Natural killer cell treated with Interleukin-12 subunit alpha and Interleukin-12 subunit beta and Interleukin-15 and Interleukin-18, amount 100 ng/mL, for 72 hours (primary cell): ENCODE measurements at regions not wholly inside any gene's neighbourhood (a gene's known extent, or its start where the extent isn't known, plus 50 kb on each side); places are given as distances from the start of the nearest gene placed in this dataset.
"Not testable (repeated sequence)": the region's sequence is repeated elsewhere in the genome, so short reads cannot be mapped to it uniquely, and the experiment has no call there.

ENCODE experiments used
- ATAC-seq, 2 donors: fragments of 150-1000 bp; cut with Tn5 transposase in 1 of 2; sonication (Bioruptor Pico), chemical (Tn5 transposase) in 1 of 2; 2 replicates each; pipeline ENCODE4 v1.10.0; 2021
- DNase-seq: peaks from one replicate; pipeline ENCODE4 v3.0.0; 2022; ENCODE audit warnings: low spot score
- H3K27ac Mint-ChIP-seq, 2 donors: 1 replicate in 1 of 2; 2 replicates in 1 of 2; pipeline ENCODE4 v1.8.0; 2022; ENCODE audit warnings: mixed read lengths in 2 of 2, mild to moderate bottlenecking in 1 of 2, moderate library complexity in 1 of 2
- H3K27me3 Mint-ChIP-seq, 2 donors: 1 replicate in 1 of 2; 2 replicates in 1 of 2; pipeline ENCODE4 v1.8.0; 2022; ENCODE audit warnings: mixed read lengths in 2 of 2
- H3K36me3 Mint-ChIP-seq: one replicate; pipeline ENCODE4 v1.8.0; 2022; ENCODE audit warnings: mixed read lengths
- H3K4me1 Mint-ChIP-seq, 2 donors: 1 replicate in 1 of 2; 2 replicates in 1 of 2; pipeline ENCODE4 v1.8.0; 2022; ENCODE audit warnings: low read depth in 2 of 2, mixed read lengths in 2 of 2, mild to moderate bottlenecking in 1 of 2
- H3K4me3 Mint-ChIP-seq: one replicate; pipeline ENCODE4 v1.8.0; 2022; ENCODE audit warnings: mixed read lengths
- H3K9me3 Mint-ChIP-seq: 2 replicates; pipeline ENCODE4 v1.8.0; 2022; ENCODE audit warnings: mixed read lengths

GRCh38 chr2:111407632-111408194, 287.0 kb downstream of the BCL2L11 start:
- H3K27ac Mint-ChIP-seq, H3K27me3 Mint-ChIP-seq, H3K4me3 Mint-ChIP-seq, H3K36me3 Mint-ChIP-seq, DNase-seq, H3K4me1 Mint-ChIP-seq, H3K9me3 Mint-ChIP-seq: not testable (repeated sequence)
- peak in 1 of 2 donors; percentile 43 for ATAC-seq

- H3K4me3 Mint-ChIP-seq, H3K36me3 Mint-ChIP-seq, H3K27me3 Mint-ChIP-seq, DNase-seq, H3K9me3 Mint-ChIP-seq, H3K4me1 Mint-ChIP-seq, ATAC-seq, H3K27ac Mint-ChIP-seq: not testable (repeated sequence)
Measured at GRCh38 chr2:111410868-111411406, 290.2 kb downstream of the BCL2L11 start.

GRCh38 chr2:111411867-111412681, 291.4 kb downstream of the BCL2L11 start:
- H3K27ac Mint-ChIP-seq, H3K4me1 Mint-ChIP-seq, H3K9me3 Mint-ChIP-seq, H3K27me3 Mint-ChIP-seq, H3K36me3 Mint-ChIP-seq, DNase-seq, H3K4me3 Mint-ChIP-seq: not testable (repeated sequence)
- ATAC-seq, result peak; percentile 8 to 59

- H3K9me3 Mint-ChIP-seq, H3K27me3 Mint-ChIP-seq, H3K36me3 Mint-ChIP-seq, DNase-seq: not testable (repeated sequence)
- peak; percentile 66 to 69 for ATAC-seq
- peak overlapping the region in 1 of 2 donors; percentile 49 for H3K27ac Mint-ChIP-seq
- peaks cover 5 to 12% of the 10 kb centered on the region in 2 donors for H3K4me1 Mint-ChIP-seq
- H3K4me3 Mint-ChIP-seq, result peak overlapping the region; percentile 22
Measured at GRCh38 chr2:111412841-111413650, 292.3 kb downstream of the BCL2L11 start.

GRCh38 chr2:111413950-111414349, 293.2 kb downstream of the BCL2L11 start:
- H3K4me3 Mint-ChIP-seq, H3K27me3 Mint-ChIP-seq, H3K27ac Mint-ChIP-seq, H3K36me3 Mint-ChIP-seq, H3K9me3 Mint-ChIP-seq, DNase-seq: not testable (repeated sequence)
- H3K4me1 Mint-ChIP-seq, result peaks cover 9 to 12% of the 10 kb centered on the region in 2 donors
- ATAC-seq, result peak in 1 of 2 donors; percentile 33

GRCh38 chr2:111415765-111416743, 295.3 kb downstream of the BCL2L11 start:
- H3K4me1 Mint-ChIP-seq, result peaks cover 9 to 12% of the 10 kb centered on the region in 2 donors
- H3K4me3 Mint-ChIP-seq, DNase-seq, ATAC-seq, H3K27ac Mint-ChIP-seq, H3K9me3 Mint-ChIP-seq, H3K36me3 Mint-ChIP-seq, H3K27me3 Mint-ChIP-seq: not testable (repeated sequence)

- not testable (repeated sequence) for H3K36me3 Mint-ChIP-seq, H3K27me3 Mint-ChIP-seq, H3K9me3 Mint-ChIP-seq, H3K4me3 Mint-ChIP-seq, DNase-seq, H3K27ac Mint-ChIP-seq, ATAC-seq
- peaks cover 9 to 12% of the 10 kb centered on the region in 2 donors for H3K4me1 Mint-ChIP-seq
Measured at GRCh38 chr2:111417026-111417425, 296.3 kb downstream of the BCL2L11 start.

GRCh38 chr2:111418091-111418875, 297.6 kb downstream of the BCL2L11 start:
- H3K27me3 Mint-ChIP-seq, ATAC-seq, H3K9me3 Mint-ChIP-seq, H3K27ac Mint-ChIP-seq, H3K4me1 Mint-ChIP-seq, H3K36me3 Mint-ChIP-seq, H3K4me3 Mint-ChIP-seq, DNase-seq: not testable (repeated sequence)

- not testable (repeated sequence) for H3K27ac Mint-ChIP-seq, H3K4me1 Mint-ChIP-seq, H3K36me3 Mint-ChIP-seq, ATAC-seq, H3K9me3 Mint-ChIP-seq, DNase-seq, H3K4me3 Mint-ChIP-seq, H3K27me3 Mint-ChIP-seq
Measured at GRCh38 chr2:111420074-111420473, 299.4 kb downstream of the BCL2L11 start.

GRCh38 chr2:111420835-111421234, 300.1 kb downstream of the BCL2L11 start:
- not testable (repeated sequence) for DNase-seq, H3K27ac Mint-ChIP-seq, ATAC-seq, H3K9me3 Mint-ChIP-seq, H3K4me3 Mint-ChIP-seq, H3K36me3 Mint-ChIP-seq, H3K27me3 Mint-ChIP-seq
- peaks cover 9 to 12% of the 10 kb centered on the region in 2 donors for H3K4me1 Mint-ChIP-seq

- not testable (repeated sequence) for H3K4me3 Mint-ChIP-seq, H3K36me3 Mint-ChIP-seq, H3K9me3 Mint-ChIP-seq, H3K27me3 Mint-ChIP-seq, H3K4me1 Mint-ChIP-seq, DNase-seq, ATAC-seq
- peak overlapping the region in 1 of 2 donors; percentile 54 for H3K27ac Mint-ChIP-seq
Measured at GRCh38 chr2:111421949-111422348, 301.2 kb downstream of the BCL2L11 start.

- H3K4me3 Mint-ChIP-seq, DNase-seq, H3K4me1 Mint-ChIP-seq, H3K27me3 Mint-ChIP-seq, ATAC-seq, H3K9me3 Mint-ChIP-seq, H3K36me3 Mint-ChIP-seq: not testable (repeated sequence)
- peak overlapping the region in 1 of 2 donors; percentile 54 for H3K27ac Mint-ChIP-seq
Measured at GRCh38 chr2:111422562-111422961, 301.8 kb downstream of the BCL2L11 start.
